ENCODE measurements at regions not wholly inside any gene's neighbourhood (a gene's known extent, or its start where the extent isn't known, plus 50 kb on each side); places are given as distances from the start of the nearest gene placed in this dataset.

- Histone ChIP-seq H2AK5ac (ENCODE audit: insufficient read length, low read length) (no peak overlapping the region), H2BK20ac (ENCODE audit: low read depth, low read length, poor library complexity, severe bottlenecking) (no peak overlapping the region), H3K79me2 (ENCODE audit: insufficient read depth, low read length) (no peaks in the 10 kb centered on the region), H3K27ac (ENCODE audit: insufficient read length, low read depth, low read length) (no peak overlapping the region), H3K9me3 (ENCODE audit: control insufficient read depth, low read depth, low read length) (no peaks in the 10 kb centered on the region), H4K20me1 (ENCODE audit: control insufficient read depth, insufficient read depth, insufficient read length) (no peaks in the 10 kb centered on the region), H4K8ac (replicated peaks; ENCODE audit: insufficient read length, low read depth, low read length) (no peak overlapping the region), H3K79me1 (ENCODE audit: insufficient read depth, low read depth, low read length, poor library complexity, severe bottlenecking) (no peaks in the 10 kb centered on the region), H3K23me2 (ENCODE audit: insufficient read length, low read depth, low read length, poor library complexity, severe bottlenecking) (no peaks in the 10 kb centered on the region), H3K27me3 (ENCODE audit: insufficient read depth, low read length) (no peaks in the 10 kb centered on the region), H2BK15ac (ENCODE audit: low read depth, low read length) (no peak overlapping the region), H3K23ac (ENCODE audit: insufficient read length, low read depth, low read length) (no peak overlapping the region), H3K9ac (ENCODE audit: extremely low read depth, insufficient read length, low read length) (no peak overlapping the region), H2AFZ (ENCODE audit: low read length) (no peak overlapping the region), H3K18ac (ENCODE audit: insufficient read length, low read depth, low read length) (no peak overlapping the region), H2BK120ac (ENCODE audit: low read depth, low read length, poor library complexity, severe bottlenecking) (no peak overlapping the region), H3K4me1 (ENCODE audit: insufficient read depth, low read length) (no peaks in the 10 kb centered on the region; the same call in 1 of the 2 replicates), H3K56ac (ENCODE audit: insufficient read length, low read depth, low read length) (no peak overlapping the region), H3T11ph (ENCODE audit: low read length) (no peak overlapping the region), H3K4me2 (ENCODE audit: insufficient read depth, insufficient read length, low read length) (no peak overlapping the region), H4K5ac (ENCODE audit: insufficient read length, low read depth, low read length) (no peak overlapping the region), H3K4ac (ENCODE audit: low read depth, low read length) (no peak overlapping the region), H2BK5ac (ENCODE audit: insufficient read length, low read length) (no peak overlapping the region), H2BK12ac (ENCODE audit: insufficient read length, low read depth, low read length) (no peak overlapping the region), H4K91ac (ENCODE audit: insufficient read length, low read depth, low read length) (no peak overlapping the region), H3K14ac (ENCODE audit: insufficient read depth, low read length) (no peak overlapping the region)
- no CpG with 5 or more reads among the region's 3 CpGs for WGBS (ENCODE audit: extremely low coverage, insufficient read length, low lambda C conversion rate)
- Mint-ChIP-seq H3K4me3 (no peak overlapping the region), H3K9me3 (peaks cover 4 to 15% of the 10 kb centered on the region in 2 experiments; a peak in 3 of 5 replicates), H3K4me1 (peaks cover 6 to 11% of the 10 kb centered on the region in 2 experiments), H3K27ac (no peak overlapping the region), H3K27me3 (ENCODE audit: low read depth) (no peaks in the 10 kb centered on the region), H3K36me3 (ENCODE audit: insufficient read depth in 1 of 3, low read depth in 3 of 3) (peaks cover 6 to 17% (median 10%) of the 10 kb centered on the region in 3 experiments; a peak in 5 of 7 replicates)
- no peak for TF ChIP-seq CTCF (conservative IDR thresholded peaks at IDR 0.05)
- no peak for DNase-seq
Observed at GRCh38 chr1:239053279-239053678, 333.1 kb upstream of the CHRM3 start.
